GM18511 (cell line): ENCODE measurements at regions not wholly inside any gene's neighbourhood (a gene's known extent, or its start where the extent isn't known, plus 50 kb on each side); places are given as distances from the start of the nearest gene placed in this dataset.

Experiments
- ATAC-seq: cut with Tn5 transposase; IDR thresholded peaks from one replicate; pipeline ENCODE4 v1.9.1; 2021; ENCODE audit warnings: mild to moderate bottlenecking, moderate library complexity; ENCODE audit not compliant: unreplicated experiment

DNA sequence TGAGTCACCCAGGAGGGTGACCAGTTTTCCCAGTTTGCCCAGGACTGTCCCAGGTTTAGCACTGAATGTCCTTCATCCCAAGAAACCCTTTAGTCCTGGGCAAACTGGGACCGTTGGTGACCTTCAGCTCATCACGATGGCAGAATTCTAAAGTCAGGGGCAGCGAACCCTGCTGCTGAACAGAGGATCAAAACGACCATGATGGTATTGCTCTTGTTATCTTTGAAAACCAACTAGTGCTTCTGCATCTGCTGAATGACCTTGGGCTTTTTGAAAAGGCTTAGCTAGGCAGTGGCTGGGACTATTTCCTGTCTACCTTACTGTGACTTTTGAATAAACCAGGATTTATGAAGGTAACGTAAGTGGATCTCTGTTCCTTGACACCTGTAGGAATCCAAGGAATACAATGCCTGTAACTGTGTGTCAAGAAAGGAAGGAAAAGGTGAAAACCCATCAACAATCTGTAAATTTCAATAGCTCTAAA, 281.9 kb downstream of the SOX9 start:
- no peak for ATAC-seq

DNA sequence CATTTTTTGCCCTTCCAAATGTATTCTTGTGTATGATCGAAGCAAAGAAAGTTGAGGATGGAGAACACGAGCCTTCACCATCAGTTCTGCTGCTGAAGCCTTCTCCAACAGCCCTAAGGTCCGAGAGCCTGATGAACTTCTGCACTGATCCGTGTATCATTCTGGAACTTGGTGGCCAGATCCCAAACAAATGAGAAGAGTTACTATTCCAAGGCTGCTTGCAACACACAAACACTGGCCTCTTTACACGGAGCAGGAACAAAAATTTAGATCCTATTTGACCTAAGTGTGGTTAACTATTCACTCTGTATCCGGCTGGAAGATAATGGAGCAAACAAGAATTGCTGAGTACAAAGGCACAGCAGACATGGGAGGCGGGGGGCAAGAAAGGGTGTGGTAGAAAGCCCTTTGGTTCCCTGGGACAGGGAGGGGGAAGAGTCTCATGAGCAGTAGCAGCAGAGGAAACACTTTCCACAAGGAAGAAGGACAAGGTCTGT, 282.9 kb downstream of the SOX9 start:
- no peak for ATAC-seq

DNA sequence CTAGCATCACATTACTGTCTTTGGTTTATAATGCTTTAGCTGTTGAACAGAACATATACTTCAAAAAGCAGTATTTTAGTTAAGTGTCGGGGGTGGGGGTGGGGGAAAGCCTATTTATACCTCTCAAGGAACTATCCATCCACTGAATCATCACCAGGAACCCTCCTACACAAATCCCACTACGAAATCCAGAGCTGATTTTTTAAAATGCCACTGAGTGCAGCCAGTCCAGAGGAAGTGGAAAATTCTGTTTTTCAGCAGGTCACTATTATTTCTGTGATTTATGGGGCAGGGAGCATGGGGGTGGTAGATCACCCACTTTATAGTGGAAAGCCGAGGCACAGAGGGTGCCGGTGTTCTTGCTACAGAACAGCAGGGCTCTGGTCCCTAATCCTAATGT, 284.1 kb downstream of the SOX9 start:
- ATAC-seq, result no peak

DNA sequence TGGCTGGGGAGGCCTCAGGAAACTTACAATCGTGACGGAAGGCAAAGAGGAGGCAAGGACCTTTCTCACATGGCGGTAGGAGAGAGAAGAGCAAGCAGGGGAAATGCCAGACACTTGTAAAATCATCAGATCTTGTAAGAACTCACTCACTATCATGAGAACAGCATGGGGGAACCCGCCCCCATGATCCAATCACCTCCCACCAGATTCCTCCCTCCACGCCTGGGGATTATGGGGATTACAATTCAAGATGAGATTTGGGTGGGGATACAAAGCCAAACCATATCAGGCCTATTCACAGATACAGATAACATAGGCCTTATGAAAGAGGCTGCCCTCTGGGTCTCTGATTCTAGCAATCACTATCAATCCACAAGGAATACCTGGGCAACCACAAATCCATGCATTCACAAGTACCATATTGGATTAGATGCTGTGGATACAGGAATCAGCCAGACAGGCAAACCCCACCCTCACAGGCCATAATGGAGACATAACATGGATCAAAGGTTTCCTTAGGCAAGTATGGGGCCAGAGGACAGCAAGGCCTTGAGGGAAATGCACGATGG, 284.9 kb downstream of the SOX9 start:
- ATAC-seq, result no peak

DNA sequence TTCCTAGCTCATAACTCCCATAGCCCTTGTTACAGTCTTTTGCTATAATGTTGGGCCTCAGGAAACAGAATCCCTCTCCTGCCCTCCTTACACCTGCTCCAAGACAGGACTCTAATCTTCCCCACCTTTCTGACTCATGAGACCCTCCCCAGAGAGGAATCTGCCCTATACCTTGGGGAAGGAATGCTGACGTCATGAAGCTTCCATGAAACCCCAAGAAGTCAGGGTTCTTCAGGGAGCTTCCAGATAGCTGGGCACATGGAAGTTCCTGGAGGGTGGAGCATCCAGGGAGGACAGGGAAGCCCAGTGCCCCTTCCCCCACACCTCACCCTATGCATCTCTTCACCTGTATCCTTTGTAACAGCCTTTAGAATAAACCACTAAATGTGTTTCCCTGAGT, 285.7 kb downstream of the SOX9 start:
- no peak for ATAC-seq

DNA sequence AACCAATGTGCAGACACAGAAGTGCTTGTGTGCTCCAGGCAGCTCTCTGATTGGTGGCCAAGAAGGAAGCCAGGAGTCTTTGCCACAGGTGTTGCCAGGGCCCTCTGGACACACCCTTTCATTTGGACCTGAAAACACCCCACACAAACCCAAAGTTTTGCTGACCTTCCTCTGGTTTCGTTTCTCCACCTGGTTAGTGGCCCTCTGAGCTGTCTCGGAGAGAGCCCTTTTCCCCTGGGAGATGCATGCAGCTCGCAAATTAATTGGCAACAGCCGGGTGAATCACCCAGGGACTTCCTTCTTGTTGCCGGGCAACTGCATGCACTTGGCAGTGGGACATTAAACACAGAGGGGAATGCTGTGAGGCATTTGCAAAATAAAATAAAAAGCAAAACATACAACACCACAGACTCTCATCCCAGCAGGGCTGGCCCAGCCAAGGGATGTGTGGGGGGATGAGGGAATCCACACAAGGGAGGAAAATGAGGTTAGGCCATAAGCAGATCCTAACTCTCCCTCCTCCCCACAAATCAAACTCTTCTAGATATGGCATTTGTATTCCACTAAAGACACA, 286.6 kb downstream of the SOX9 start:
- ATAC-seq, result peak; percentile 86

DNA sequence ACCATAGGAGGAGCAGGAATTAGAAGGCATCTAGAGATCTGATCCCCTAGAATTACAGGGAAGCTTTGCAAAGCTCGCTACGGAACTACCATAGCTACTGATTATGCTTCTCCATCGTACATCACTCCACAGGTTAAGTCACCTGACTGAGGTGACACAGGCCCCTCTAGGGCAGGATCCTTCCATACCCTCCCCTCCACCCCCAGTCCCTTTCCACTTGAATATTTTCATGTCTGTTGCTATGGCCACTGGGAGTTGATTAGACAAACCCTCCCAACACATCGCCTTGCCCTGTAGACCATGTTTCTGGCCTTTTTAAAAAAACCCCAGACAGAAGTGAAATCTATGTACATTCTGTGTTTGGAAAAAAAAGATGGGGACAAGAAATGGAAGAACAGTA, 287.1 kb downstream of the SOX9 start:
- peak; percentile 8 for ATAC-seq

DNA sequence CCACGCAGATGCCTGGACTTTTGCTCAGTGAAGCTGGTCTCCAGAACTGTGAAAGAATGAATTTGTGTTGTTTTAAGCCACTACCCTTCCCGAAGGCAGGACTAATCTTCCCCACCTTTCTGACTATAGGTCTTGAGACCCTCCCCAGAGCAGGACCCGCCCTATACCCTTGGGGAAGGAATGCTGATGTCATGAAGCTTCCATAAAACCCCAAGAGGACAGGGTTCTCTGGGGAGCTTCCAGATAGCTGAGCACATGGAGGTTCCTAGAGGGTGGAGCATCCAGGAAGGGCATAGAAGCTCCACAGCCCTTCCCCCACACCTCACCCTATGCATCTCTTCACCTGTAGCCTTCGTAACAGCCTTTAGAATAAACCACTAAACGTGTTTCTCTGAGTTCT, 287.8 kb downstream of the SOX9 start:
- no peak for ATAC-seq

DNA sequence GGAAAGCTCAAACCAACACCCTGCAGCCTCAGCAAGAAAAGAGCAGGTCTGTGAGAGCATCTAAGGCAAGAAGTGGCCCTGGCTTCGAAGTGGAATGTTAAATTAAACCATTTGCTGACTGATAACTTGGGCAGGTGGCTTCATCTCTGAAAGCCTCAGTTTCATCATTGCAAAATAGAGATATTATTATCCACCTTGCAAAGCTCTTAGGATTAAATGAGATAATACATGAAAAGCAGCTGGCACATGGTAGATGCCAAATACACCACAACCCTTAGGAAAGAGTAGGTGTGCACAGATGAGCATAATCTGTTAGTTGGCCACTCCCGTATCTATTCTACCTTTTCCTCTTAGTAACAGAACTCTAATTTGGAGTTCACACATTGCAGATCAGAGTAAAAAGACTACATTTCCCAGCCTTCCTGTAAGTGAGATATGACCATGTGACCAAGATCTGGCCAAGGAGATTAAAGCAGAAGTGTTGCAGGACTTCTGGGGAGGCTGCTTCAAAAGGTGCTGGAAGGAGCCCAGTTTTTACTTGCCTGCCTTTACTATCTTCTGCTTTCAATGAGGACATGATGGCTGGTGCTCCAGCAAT, 288.7 kb downstream of the SOX9 start:
- ATAC-seq, result peak; percentile 39

DNA sequence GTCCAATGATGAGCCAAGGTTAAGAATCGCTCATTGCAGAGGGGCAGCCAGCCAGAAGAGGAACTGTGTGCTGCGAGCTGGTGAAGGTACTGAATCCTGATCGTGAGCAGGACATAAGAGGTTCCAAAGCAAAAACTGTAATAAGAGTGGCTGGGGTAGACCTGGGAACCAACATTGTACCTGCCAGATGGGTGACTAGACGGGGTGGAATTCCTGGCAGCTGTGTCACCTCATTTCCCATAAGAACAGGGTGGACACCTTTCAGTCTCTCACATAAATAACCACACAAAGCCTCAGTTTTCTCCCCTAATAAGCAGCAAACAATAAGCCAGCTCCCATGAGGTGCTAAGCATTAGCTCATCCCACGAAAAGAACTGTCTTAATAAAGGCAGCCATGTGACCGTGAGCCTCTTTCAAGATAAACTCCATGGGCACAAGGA, 290.3 kb downstream of the SOX9 start:
- no peak for ATAC-seq

DNA sequence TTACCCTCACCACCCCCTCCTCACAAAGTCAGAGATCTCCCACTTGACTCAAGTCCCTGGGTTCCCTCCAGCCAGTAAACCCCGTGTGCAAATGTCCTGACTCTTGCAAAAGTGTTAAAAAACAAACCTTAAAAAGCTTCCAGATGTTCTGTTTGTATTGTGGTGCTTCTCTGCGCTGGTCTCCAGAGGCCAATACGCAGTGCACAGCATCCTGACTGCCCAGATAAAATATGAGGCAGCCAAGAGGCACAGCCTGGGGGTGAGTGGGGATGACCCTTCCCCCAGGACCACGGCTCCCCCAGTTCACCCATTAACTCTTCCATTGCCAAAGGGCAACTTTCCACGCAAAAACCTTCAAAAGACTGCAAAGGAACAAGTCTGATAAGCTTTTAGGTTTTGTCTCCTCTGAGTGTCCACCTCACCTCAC, 291.8 kb downstream of the SOX9 start:
- ATAC-seq, result no peak

DNA sequence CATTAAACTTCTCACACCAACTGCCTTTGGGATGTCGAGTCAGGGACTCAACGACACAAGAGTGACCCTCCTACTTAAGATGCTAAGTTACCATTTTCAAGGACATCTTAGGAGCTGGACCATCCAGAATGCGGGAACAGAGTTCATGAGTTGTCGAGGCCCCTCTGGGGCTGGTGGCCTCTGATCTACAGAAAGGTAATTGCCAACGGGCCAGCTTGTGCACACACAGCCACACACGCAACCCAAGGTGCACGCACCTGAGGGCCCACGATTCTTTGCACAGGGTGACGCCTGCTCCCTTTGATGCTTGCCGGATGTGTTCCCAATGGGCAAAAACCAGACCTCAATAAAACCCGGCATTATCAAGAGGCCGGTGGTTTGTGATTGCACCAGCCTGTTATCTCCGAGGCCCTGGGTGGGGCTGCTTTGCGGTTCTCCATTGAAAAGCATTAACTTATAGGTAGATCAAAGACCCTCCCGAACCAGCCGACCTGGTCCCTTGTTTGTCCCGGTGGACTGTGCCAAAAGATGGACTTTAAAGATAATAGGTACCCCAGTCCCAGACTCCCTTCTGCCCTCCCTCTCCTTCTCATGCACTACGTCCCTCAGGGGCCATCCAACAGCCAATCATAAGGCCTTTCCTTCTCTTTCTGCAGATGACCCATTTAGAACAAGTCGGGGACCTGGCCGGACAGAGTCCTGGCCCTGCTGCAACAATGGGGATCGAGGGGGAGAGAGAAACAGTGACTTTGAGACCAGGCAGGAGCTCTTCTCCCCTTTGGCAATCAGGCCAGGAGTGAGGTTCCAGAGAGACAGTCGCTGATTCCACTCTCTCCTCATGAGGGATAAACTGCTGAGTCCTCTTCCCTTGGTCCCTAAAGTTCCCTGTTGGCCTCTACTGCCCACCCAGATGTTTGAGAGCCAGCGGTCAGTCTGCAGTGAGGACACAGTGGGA, 292.5 kb downstream of the SOX9 start:
- ATAC-seq, result no peak

DNA sequence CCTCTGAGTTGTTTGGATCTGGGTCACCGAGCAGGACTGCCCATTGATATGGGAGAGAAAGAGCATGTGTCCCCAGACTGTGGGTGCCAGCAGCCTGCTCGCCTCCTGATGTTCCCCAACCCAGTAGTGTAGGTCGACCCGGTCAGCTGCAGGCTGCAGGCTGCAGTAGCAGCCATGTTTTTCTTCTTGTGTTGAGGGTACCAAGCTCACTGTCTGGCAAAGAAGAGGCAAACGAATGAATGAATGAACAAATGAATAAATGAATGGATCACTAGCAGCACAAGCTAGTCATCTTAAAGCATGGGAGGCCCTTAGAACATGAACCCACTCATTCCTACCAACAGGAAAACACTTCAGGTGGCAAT, 293.2 kb downstream of the SOX9 start:
- no peak for ATAC-seq

DNA sequence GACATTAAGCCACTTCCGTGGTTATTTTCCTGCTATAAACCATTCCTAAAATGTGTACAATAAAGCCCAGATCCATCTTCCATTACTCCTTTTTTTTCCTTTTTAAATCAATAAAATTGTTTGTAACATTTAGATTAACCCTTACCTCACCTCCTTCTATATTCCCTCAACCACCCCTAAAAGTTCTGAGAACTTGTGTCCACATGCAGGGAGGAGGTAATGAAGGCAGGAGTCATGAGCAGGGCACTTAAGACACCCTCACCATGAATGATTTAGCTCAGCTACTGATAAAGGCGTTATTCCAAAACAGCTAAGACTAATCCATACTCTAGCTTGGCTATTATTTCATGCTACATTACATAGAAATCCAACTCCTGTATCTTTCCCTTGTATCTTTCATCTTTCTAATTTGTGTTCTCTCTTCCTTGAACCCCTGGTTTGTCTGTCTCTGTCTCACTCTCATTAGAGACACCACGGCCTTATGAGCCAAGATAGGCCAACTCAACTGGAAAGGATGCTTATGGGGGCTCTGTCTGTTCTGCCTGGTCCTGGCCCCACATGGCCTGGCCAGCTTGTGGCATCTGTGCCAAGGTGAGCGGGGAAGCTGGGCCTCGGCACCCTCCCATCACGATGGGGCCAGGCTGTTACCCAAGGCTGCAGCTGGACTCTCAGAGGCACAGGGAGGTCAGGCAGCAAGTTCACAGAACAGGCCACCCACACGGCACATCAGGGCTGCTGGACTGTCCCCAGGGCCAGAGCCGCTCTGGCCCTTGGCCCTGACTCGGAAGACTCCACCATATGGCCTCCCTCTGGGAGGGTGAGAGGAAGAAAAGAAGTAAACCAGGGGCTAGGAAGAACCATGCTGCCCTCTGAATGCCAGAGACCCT, 294.4 kb downstream of the SOX9 start:
- no peak for ATAC-seq

DNA sequence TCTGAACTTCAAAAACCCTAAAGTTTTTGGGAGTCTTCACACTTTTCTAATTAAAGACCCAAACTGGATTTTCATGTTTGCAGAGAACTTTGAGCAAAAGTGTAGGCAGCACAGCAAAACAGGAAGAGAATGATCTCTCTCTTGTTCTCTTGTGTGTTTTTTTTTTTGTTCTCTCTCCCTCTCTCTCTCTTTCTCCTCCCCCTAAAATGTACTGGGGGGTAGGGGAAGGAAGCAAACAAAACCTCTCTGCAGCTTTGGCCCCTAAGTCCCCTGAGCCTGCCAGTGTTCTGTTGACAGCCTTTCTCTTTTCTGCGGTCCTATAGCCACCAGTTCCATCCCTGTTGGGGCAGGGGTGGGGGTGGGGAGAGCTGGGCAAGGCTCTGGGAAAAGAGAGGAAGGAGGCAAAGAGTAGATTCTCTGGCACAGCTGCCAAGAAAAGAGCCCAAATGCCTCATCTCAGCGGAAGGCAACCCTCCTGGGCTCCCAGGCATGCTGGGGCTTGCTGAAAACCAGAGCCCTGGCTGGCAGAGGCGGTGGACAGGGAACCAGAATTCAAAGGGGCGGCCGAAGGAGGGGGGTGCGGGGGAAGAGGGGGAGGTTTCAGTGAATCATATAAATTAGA, 295.3 kb downstream of the SOX9 start:
- ATAC-seq, result no peak

DNA sequence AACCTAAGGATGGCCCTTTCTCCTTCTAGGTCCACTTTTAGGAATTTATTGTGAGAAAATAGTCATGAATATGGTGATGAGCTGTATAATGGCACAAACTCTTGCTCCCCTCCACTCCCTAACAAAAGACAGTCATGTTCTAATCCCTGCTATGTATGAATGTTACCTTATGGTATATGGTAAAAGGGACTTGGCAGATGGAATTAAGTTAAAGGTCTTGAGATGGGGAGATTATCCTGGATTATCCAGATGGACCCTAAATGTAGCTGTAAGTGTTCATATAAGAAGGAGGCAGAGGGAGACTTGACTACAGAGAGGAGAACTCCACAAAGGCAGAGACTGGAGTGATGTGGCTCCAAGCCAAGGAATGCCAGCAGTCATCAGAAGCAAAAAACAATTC, 296.1 kb downstream of the SOX9 start:
- ATAC-seq, result no peak

DNA sequence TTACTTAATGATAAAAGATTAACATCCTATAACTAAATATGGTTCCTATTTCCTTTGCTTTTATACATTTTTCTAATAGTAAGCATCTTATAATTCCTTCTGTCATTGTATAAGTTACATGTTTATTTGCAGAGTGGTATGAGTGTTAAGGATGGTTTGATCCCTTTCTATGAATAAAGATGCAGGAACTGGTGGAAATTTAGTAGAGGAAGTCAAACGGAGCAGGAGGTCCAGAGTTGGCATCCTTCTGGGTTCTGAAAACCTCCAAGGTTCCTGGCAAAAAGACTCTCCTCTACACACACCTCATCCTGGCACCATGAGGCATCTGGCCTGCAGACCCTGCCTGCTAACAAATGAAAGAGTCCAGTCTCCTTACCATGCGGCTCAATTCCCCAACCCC, 296.8 kb downstream of the SOX9 start:
- no peak for ATAC-seq

DNA sequence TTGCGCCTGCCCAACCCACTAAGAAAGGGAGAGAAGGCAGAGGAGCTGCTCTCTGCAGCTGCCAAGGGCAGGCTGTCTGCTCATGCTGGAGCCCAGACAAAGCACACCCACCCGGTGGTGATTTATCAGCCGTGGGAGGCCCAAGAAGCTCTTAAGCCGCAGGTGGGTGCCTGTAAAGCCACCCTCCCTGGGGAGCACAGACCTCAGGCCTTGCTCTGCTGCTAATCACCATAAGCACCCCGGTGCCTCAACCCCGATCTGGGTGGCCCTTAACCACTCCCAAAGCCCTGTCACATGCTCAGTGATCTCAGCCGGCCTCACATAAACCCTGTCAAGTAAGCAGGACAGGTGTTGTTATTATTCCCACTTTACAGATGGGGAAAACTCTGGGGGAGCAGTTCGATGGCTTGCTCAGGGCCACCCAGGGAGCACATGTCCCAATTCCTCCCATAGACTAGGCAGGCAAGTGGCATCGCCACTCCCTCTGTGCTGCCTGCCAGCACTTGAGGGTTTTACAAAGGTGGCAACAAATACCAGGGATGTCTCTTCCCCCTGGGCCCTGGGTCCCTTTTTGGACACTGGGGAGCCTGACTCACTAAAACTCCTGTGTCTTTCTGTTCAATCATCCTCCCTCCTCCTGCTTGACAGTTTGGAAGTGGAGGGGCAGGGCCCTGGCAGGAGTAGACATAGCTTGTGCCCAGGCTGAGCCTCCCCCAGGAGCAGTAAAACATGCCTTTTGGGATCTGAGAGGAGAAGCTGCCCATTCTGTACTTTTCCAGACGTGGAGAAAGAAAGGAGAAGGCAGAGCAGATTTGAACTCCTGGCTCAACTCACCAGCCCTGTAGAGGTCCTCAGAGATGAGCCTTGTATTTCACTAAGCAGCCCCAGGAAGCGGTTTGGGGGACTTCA, 299.3 kb downstream of the SOX9 start:
- peak; percentile 52 for ATAC-seq

DNA sequence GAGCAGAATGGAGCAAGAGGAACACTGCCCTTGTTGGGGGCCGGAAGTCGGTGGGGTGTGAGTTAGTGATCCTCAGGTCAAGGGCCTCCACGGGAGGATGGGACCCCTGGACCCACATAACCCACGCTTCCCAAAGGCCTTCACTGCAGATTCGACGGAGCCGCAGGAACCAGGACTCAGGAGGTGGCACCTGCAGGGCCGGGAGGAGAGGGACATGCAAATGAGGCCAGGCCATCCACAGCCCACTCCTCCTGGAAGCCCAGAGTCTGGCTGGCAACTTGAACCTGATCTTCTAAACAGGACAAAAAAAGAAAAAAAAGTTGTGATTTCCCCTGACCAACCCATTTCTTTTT, 299.9 kb downstream of the SOX9 start:
- ATAC-seq, result no peak
